GM21619 (cell line): ENCODE measurements at regions not wholly inside any gene's neighbourhood (a gene's known extent, or its start where the extent isn't known, plus 50 kb on each side); places are given as distances from the start of the nearest gene placed in this dataset.
"Not testable (repeated sequence)": the region's sequence is repeated elsewhere in the genome, so short reads cannot be mapped to it uniquely, and the experiment has no call there.

Experiments
- ATAC-seq: cut with Tn5 transposase; IDR thresholded peaks from one replicate; pipeline ENCODE4 v1.9.1; 2021; ENCODE audit not compliant: unreplicated experiment

- ATAC-seq, result no peak
These were observed 201.3 kb downstream of the GIPC2 start for GRCh38 chr1:78247079-78247478.

GRCh38 chr1:78250201-78250600 is 204.4 kb downstream of the GIPC2 start:
- ATAC-seq, result no peak

GRCh38 chr1:78254517-78254916 is 208.8 kb downstream of the GIPC2 start:
- ATAC-seq, result no peak

GRCh38 chr1:78255383-78255782 is 209.6 kb downstream of the GIPC2 start:
- no peak for ATAC-seq

GRCh38 chr1:78255846-78256245 is 210.1 kb downstream of the GIPC2 start:
- ATAC-seq, result no peak

- no peak for ATAC-seq
These were observed 217.7 kb downstream of the GIPC2 start for GRCh38 chr1:78263459-78263858.

- no peak for ATAC-seq
These were observed 218.2 kb downstream of the GIPC2 start for GRCh38 chr1:78263946-78264345.

- no peak for ATAC-seq
These were observed 221.9 kb downstream of the GIPC2 start for GRCh38 chr1:78267513-78268218.

- ATAC-seq, result no peak
These were observed 221.2 kb upstream of the PTGFR start for GRCh38 chr1:78269591-78269990.

GRCh38 chr1:78271423-78271822 is 219.4 kb upstream of the PTGFR start:
- not testable (repeated sequence) for ATAC-seq

- ATAC-seq, result no peak
These were observed 216.0 kb upstream of the PTGFR start for GRCh38 chr1:78274814-78275213.

- ATAC-seq, result no peak
These were observed 215.3 kb upstream of the PTGFR start for GRCh38 chr1:78275456-78275855.

- no peak for ATAC-seq
These were observed 214.7 kb upstream of the PTGFR start for GRCh38 chr1:78275906-78276685.

- ATAC-seq, result peak; percentile 81
These were observed 213.5 kb upstream of the PTGFR start for GRCh38 chr1:78277253-78277652.

GRCh38 chr1:78279051-78279450 is 211.7 kb upstream of the PTGFR start:
- no peak for ATAC-seq

- no peak for ATAC-seq
These were observed 210.1 kb upstream of the PTGFR start for GRCh38 chr1:78280626-78281025.

GRCh38 chr1:78281580-78281979 is 209.2 kb upstream of the PTGFR start:
- ATAC-seq, result no peak

- no peak for ATAC-seq
These were observed 207.1 kb upstream of the PTGFR start for GRCh38 chr1:78283691-78284090.

GRCh38 chr1:78284354-78284753 is 206.4 kb upstream of the PTGFR start:
- no peak for ATAC-seq

GRCh38 chr1:78286686-78287085 is 204.1 kb upstream of the PTGFR start:
- no peak for ATAC-seq

GRCh38 chr1:78289603-78290002 is 201.2 kb upstream of the PTGFR start:
- no peak for ATAC-seq

- ATAC-seq, result no peak
These were observed 199.4 kb upstream of the PTGFR start for GRCh38 chr1:78291418-78291817.
